H1 (cell line): ENCODE measurements at regions not wholly inside any gene's neighbourhood (a gene's known extent, or its start where the extent isn't known, plus 50 kb on each side); places are given as distances from the start of the nearest gene placed in this dataset.

Source experiments
- BCL11A ChIP-seq, 2 experiments: IDR thresholded peaks; one replicate each; pipeline ENCODE4 v1.6.1; 2011; ENCODE audit warnings: low read depth in 2 of 2, low read length in 2 of 2, mild to moderate bottlenecking in 2 of 2
- CTCF ChIP-seq, 3 experiments: IDR thresholded peaks; 1 replicate in 2 of 3; 2 replicates in 1 of 3; pipeline versions ENCODE4 v1.5.1 to v1.6.1; 2011; ENCODE audit warnings: low read length in 3 of 3, mild to moderate bottlenecking in 3 of 3, inconsistent platforms in 2 of 3, low read depth in 1 of 3, moderate library complexity in 1 of 3; ENCODE audit not compliant: insufficient read depth in 1 of 3; ENCODE audit errors: control extremely low read depth in 1 of 3
- EZH2 ChIP-seq: fragments of 200-600 bp; sonication (generic); IDR thresholded peaks from 2 replicates; pipeline ENCODE4 v1.7.1; 2012; ENCODE audit warnings: low read depth, mild to moderate bottlenecking, moderate library complexity, low read length, inconsistent platforms; ENCODE audit not compliant: severe bottlenecking
- KDM4A ChIP-seq: IDR thresholded peaks from one replicate; pipeline ENCODE4 v1.7.1; 2012; ENCODE audit warnings: low read depth, mild to moderate bottlenecking, moderate library complexity, low read length, inconsistent platforms; ENCODE audit not compliant: severe bottlenecking
- PHF8 ChIP-seq: fragments of 200-600 bp; sonication (generic); conservative IDR thresholded peaks from 2 replicates; pipeline ENCODE4 v1.7.1; 2012; ENCODE audit warnings: low read depth, mild to moderate bottlenecking, inconsistent platforms, low read length, moderate library complexity
- POLR2A ChIP-seq, 2 experiments: IDR thresholded peaks; 1 replicate in 1 of 2; 2 replicates in 1 of 2; pipeline ENCODE4 v1.6.1; 2011; ENCODE audit warnings: low read depth in 2 of 2, low read length in 2 of 2, mild to moderate bottlenecking in 2 of 2; ENCODE audit errors: control extremely low read depth in 1 of 2
- RFX5 ChIP-seq: IDR thresholded peaks from 2 replicates; pipeline ENCODE4 v1.6.1; 2011; ENCODE audit warnings: low read depth, low read length, improper control_type of control experiment, borderline replicate concordance
- SIRT6 ChIP-seq: IDR thresholded peaks from one replicate; pipeline ENCODE4 v1.7.1; 2012; ENCODE audit warnings: low read length, inconsistent platforms
- SRF ChIP-seq: IDR thresholded peaks from 2 replicates; pipeline ENCODE4 v1.6.1; 2011; ENCODE audit warnings: mild to moderate bottlenecking, low read depth, low read length, moderate library complexity
- TBP ChIP-seq: IDR thresholded peaks from 2 replicates; pipeline ENCODE4 v1.6.1; 2011; ENCODE audit warnings: low read depth, low read length, improper control_type of control experiment

GRCh38 chr6:164286011-164286410 lies 871.5 kb downstream of the QKI start:
- no peak for TF ChIP-seq CTCF (IDR thresholded peaks at IDR 0.05; ENCODE audit: control extremely low read depth in 1 of 3, insufficient read depth in 1 of 3, low read depth in 1 of 3, low read length in 3 of 3)
- TF ChIP-seq RFX5: no peak
- TF ChIP-seq BCL11A (IDR thresholded peaks at IDR 0.05; ENCODE audit: low read depth in 2 of 2, low read length in 2 of 2): no peak
- no peak for TF ChIP-seq SIRT6
- no peak for TF ChIP-seq POLR2A (IDR thresholded peaks at IDR 0.05; ENCODE audit: control extremely low read depth in 1 of 2, low read depth in 2 of 2, low read length in 2 of 2)
- no peak for TF ChIP-seq SRF
- TF ChIP-seq PHF8: no peak
- no peak for TF ChIP-seq TBP
- no peak for TF ChIP-seq KDM4A
- no peak for TF ChIP-seq EZH2
